ENCODE measurements at regions not wholly inside any gene's neighbourhood (a gene's known extent, or its start where the extent isn't known, plus 50 kb on each side); places are given as distances from the start of the nearest gene placed in this dataset.

DNA sequence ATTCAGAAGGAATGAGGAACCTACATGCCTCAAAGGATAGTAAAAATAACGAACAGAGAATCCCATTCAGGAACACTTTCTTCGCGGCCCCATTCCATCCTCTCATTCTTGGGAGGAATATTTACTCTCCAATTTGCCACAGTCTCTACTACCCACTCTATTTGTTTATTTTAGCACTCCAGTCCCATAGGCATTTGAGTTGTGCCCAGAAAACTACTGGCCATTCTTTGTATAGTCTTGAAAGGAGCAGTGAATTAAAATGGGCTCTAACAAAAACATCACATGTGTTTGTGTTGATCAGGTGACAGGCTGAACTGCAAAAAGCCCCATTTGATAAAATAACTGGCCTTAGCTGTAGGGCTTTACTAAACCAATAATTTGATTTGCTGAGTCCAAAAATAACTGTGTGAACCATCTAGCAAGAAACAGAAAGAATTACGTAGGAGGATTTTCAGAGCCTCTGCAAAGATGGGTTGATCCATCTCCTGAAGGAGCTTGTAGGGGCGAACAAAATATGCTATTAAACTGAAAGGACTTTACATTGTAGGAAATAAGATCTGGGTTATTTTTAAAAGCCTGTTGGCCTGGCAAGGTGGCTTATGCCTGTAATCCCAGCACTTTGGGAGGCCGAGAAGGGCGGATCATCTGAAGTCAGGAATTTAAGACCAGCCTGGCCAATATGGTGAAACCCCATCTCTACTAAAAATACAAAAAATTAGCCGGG lies 142.3 kb upstream of the CPNE8 start:
- intact Hi-C loops (cut with DNase I) = no loop called here
- Histone ChIP-seq H3K4me1 (no peaks in the 10 kb centered on the region), H3K9ac (ENCODE audit: low read depth in 2 of 2, low read length in 2 of 2) (no peak overlapping the region), H3K27ac (no peak overlapping the region), H3K36me3 (no peaks in the 10 kb centered on the region), H3K9me3 (no peaks in the 10 kb centered on the region), H3K4me3 (no peak overlapping the region), H3K27me3 (no peaks in the 10 kb centered on the region)
- TF ChIP-seq, protein P1, sequence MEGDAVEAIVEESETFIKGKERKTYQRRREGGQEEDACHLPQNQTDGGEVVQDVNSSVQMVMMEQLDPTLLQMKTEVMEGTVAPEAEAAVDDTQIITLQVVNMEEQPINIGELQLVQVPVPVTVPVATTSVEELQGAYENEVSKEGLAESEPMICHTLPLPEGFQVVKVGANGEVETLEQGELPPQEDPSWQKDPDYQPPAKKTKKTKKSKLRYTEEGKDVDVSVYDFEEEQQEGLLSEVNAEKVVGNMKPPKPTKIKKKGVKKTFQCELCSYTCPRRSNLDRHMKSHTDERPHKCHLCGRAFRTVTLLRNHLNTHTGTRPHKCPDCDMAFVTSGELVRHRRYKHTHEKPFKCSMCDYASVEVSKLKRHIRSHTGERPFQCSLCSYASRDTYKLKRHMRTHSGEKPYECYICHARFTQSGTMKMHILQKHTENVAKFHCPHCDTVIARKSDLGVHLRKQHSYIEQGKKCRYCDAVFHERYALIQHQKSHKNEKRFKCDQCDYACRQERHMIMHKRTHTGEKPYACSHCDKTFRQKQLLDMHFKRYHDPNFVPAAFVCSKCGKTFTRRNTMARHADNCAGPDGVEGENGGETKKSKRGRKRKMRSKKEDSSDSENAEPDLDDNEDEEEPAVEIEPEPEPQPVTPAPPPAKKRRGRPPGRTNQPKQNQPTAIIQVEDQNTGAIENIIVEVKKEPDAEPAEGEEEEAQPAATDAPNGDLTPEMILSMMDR (IDR thresholded peaks at IDR 0.05) = no peak
- DNase-seq = no peak

DNA sequence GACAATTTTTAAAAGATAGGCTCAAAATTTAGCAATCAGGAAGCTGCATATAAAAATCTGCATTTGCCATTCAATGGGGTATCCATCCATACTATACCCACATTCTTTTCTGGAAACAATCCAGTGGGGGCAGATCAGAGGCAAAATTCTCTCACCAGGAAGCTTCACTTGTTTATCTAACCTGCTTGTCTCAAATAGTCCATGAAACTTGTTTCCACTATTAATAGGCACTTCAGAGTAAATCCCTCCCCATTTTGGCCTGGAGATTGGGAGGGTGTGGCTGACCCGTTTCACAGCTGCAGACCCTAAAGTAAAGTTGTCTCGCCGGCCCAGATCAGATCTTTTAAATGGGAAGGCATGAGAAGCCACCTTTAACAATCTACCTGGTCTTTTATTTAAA lies 139.4 kb upstream of the CPNE8 start:
- intact Hi-C loops (cut with DNase I) = no loop called here
- H3K27ac ChIP-seq = no peak overlapping the region
- no peak overlapping the region for H3K9ac ChIP-seq (ENCODE audit: low read depth in 2 of 2, low read length in 2 of 2)
- DNase-seq = no peak
- no peaks in the 10 kb centered on the region for H3K4me1 ChIP-seq
- no peak overlapping the region for H3K4me3 ChIP-seq
- no peaks in the 10 kb centered on the region for H3K27me3 ChIP-seq
- H3K36me3 ChIP-seq = no peaks in the 10 kb centered on the region
- no peaks in the 10 kb centered on the region for H3K9me3 ChIP-seq
- TF ChIP-seq, protein P1 (IDR thresholded peaks at IDR 0.05) = no peak

DNA sequence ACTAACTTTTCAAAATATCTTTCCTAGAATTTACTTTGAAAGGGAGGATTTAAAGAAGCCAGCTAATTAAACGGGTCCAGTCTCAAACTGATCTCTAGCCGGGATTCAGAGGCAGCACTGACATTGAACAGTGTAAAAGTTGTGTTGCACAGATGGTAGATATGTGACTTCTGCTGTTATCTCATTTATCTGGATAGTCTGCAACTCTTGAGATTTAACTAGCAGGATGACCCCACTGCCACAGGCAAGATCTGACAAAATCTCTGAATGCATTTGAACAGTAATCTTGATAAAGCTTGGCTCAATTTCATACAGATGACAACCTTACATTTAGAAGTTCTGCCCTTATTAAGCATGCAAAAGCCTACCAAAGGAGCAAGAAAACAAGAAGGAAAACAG lies 138.0 kb upstream of the CPNE8 start:
- Histone ChIP-seq H3K4me1 (no peaks in the 10 kb centered on the region), H3K27ac (no peak overlapping the region), H3K4me3 (no peak overlapping the region), H3K27me3 (no peaks in the 10 kb centered on the region), H3K36me3 (no peaks in the 10 kb centered on the region), H3K9me3 (no peaks in the 10 kb centered on the region), H3K9ac (ENCODE audit: low read depth in 2 of 2, low read length in 2 of 2) (no peak overlapping the region)
- intact Hi-C loops (cut with DNase I) = no loop called here
- DNase-seq = no peak
- TF ChIP-seq, protein P1 (IDR thresholded peaks at IDR 0.05) = no peak

DNA sequence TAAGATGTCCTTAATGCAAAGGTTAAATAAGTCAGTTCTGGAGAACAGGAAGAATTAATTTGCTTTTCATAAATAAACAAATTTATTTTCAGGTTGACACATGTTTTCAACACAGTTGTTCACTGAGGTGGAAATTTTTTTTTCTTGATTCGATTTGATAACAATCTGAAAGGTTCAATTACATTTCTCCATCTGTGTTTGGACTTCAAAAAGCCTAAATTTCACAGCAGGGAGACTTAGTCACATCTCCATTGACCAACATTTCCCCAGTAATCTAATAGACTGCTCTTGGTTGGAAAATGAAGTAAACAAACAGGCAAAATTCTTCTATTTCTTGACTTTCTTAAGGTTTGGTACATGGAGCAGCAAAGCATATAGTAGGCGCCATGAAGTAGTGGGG lies 134.9 kb upstream of the CPNE8 start:
- Histone ChIP-seq H3K4me3 (no peak overlapping the region), H3K36me3 (no peaks in the 10 kb centered on the region), H3K9ac (ENCODE audit: low read depth in 2 of 2, low read length in 2 of 2) (no peak overlapping the region), H3K4me1 (no peaks in the 10 kb centered on the region), H3K27me3 (no peaks in the 10 kb centered on the region), H3K27ac (no peak overlapping the region), H3K9me3 (no peaks in the 10 kb centered on the region)
- intact Hi-C loops (cut with DNase I) = no loop called here
- DNase-seq = no peak
- TF ChIP-seq, protein P1 (IDR thresholded peaks at IDR 0.05) = no peak

DNA sequence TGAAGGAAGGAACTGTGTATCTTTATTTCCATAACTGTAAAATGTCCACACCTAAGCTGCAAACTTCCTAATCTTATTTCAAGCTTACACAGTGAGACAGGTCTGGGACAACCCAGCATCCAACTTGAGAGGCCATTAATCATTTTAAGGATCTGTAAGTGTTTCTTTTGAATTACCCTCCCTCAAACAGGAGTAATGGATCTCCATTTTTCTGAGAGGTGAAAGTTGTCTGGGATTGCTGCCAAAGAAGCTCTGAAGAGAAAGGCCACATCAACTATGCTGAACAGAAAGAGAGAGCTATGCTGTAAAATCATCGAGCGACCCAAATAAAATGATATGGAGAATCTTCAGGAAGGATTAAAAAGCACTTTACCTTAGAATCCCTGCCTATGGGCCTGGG lies 131.7 kb upstream of the CPNE8 start:
- Histone ChIP-seq H3K36me3 (no peaks in the 10 kb centered on the region), H3K9ac (ENCODE audit: low read depth in 2 of 2, low read length in 2 of 2) (no peak overlapping the region), H3K4me1 (no peaks in the 10 kb centered on the region), H3K9me3 (no peaks in the 10 kb centered on the region), H3K4me3 (no peak overlapping the region), H3K27me3 (no peaks in the 10 kb centered on the region), H3K27ac (no peak overlapping the region)
- intact Hi-C loops (cut with DNase I) = no loop called here
- TF ChIP-seq, protein P1 (IDR thresholded peaks at IDR 0.05) = no peak
- DNase-seq = no peak

Measured in colonic mucosa (tissue), 4 donors.